ENCODE measurements at regions not wholly inside any gene's neighbourhood (a gene's known extent, or its start where the extent isn't known, plus 50 kb on each side); places are given as distances from the start of the nearest gene placed in this dataset.
"Not testable (repeated sequence)": the region's sequence is repeated elsewhere in the genome, so short reads cannot be mapped to it uniquely, and the experiment has no call there.

DNA sequence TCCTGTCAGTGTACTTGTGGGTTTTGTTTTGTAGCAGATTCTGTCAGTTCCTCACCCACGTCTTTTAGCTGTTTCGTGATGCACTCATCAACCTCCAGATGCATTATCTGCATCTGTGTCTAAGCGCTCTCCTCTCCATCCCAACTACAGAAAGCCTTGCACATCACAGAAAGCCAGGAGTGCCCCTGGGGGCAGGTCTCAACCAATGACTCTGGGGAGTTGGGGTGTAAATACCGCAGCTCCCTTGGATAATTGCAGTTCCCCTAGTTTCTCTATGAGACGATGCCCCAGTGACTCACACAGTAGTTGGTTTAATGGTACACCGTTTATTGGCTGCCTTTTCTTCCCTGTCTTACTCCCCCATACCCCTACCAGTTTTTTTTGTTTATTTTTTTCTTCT is 158.1 kb downstream of the SOX4 start:
- ATAC-seq (ENCODE audit: low read depth) = no peak
- intact Hi-C loops (cut with micrococcal nuclease) = no loop called here
- no peaks in the 10 kb centered on the region for H3K27me3 Mint-ChIP-seq
- no peak overlapping the region for H3K4me3 Mint-ChIP-seq
- ChIA-PET CTCF (no interaction called here), POLR2A (no interaction called here)
- no peak for DNase-seq
- TF ChIP-seq, protein P1, sequence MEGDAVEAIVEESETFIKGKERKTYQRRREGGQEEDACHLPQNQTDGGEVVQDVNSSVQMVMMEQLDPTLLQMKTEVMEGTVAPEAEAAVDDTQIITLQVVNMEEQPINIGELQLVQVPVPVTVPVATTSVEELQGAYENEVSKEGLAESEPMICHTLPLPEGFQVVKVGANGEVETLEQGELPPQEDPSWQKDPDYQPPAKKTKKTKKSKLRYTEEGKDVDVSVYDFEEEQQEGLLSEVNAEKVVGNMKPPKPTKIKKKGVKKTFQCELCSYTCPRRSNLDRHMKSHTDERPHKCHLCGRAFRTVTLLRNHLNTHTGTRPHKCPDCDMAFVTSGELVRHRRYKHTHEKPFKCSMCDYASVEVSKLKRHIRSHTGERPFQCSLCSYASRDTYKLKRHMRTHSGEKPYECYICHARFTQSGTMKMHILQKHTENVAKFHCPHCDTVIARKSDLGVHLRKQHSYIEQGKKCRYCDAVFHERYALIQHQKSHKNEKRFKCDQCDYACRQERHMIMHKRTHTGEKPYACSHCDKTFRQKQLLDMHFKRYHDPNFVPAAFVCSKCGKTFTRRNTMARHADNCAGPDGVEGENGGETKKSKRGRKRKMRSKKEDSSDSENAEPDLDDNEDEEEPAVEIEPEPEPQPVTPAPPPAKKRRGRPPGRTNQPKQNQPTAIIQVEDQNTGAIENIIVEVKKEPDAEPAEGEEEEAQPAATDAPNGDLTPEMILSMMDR (IDR thresholded peaks at IDR 0.05) = no peak
- no peaks in the 10 kb centered on the region for H3K9me3 Mint-ChIP-seq
- no peak overlapping the region for H3K27ac Mint-ChIP-seq
- no peaks in the 10 kb centered on the region for H3K4me1 Mint-ChIP-seq
- no peaks in the 10 kb centered on the region for H3K36me3 Mint-ChIP-seq (ENCODE audit: low read depth)

DNA sequence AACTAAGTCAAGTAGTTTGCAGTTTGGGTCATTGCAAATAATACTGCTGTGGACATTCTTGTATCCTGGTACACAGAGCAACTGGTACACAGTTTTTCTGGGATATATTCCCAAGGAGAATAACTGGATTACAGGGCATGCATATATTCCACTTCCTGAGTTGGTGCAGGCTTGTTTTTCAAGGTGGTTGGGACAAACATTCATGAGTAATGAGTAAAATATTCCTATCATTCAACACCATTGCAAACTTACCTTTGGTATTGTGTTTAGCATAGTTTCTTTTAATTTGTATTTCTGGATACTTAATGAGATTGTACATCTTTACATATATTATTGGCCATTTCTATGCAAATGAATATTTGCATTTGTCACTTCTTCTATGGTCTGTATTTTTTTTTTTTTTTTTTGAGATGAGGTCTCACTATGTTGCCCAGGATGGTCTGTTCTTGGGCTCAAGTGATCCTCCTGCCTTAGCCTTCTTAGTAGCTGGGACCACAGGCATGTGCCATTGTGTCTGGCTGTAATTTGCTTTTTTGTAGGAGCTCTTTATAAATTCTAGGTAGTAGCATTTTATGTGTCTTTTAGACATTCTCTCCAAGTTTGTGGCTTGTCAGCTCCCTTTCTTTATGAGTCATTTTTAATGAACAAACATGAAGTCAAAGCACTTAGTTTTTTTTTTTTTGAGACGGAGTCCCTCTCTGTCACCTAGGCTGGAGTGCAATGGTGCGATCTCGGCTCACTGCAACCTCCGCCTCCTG is 158.7 kb downstream of the SOX4 start:
- no peaks in the 10 kb centered on the region for H3K27me3 Mint-ChIP-seq

DNA sequence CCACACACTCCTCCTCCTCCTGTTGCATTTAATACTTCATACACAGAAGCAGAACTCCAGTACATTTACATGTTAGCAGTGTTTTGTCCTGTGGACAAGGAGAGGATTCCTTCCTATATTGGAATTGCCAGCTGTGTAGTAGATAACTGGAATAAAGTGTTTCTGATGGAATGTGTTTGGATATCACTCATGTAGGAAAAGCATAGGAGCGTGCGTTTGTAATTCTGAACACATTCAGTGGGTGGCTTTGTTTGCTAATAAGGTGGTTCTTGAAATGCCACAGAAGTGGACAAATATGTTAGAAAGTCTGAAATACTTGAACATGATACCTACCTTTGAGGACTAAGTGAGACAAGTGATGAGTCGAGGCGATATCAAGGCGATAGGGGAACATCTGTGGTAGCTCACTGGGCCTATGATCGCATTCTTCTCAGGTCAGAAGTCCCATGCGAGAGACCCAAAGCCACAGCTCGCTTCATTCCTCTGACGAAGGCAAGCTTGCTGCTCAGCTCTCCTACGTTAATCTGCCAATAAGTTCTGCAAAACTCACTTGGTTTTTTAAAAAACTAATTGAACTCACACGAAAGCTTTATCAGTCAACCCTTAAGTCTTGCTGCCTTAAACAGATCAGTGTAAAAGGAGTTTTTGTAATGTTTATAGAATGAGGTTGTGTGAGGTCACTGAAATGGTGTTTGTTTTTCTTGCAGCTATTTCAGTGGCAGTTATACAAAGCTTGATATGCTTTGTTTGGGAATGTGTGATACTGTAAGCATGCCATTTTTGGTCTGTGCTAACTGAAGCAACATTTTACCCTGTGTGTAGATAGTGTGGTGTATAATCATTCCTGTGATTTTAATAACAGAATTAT is 159.9 kb downstream of the SOX4 start:
- DNase-seq = no peak
- no peaks in the 10 kb centered on the region for H3K4me1 Mint-ChIP-seq

More for the DNA sequence above, 158.7 kb downstream of the SOX4 start:
- no peak overlapping the region for H3K27ac Mint-ChIP-seq
- ChIA-PET POLR2A (interaction anchor here (0.7 kb wide), 1 partner anchor 17 kb away, joined by 4 read pairs; no protein-coding TSS in a partner anchor), CTCF (no interaction called here)
- H3K4me3 Mint-ChIP-seq = no peak overlapping the region
- no peak for ATAC-seq (ENCODE audit: low read depth)
- TF ChIP-seq, protein P1 (IDR thresholded peaks at IDR 0.05) = no peak
- no peaks in the 10 kb centered on the region for H3K36me3 Mint-ChIP-seq (ENCODE audit: low read depth)
- no peak for DNase-seq
- intact Hi-C loops (cut with micrococcal nuclease) = no loop called here
- H3K9me3 Mint-ChIP-seq = no peaks in the 10 kb centered on the region
- H3K4me1 Mint-ChIP-seq = no peaks in the 10 kb centered on the region

DNA sequence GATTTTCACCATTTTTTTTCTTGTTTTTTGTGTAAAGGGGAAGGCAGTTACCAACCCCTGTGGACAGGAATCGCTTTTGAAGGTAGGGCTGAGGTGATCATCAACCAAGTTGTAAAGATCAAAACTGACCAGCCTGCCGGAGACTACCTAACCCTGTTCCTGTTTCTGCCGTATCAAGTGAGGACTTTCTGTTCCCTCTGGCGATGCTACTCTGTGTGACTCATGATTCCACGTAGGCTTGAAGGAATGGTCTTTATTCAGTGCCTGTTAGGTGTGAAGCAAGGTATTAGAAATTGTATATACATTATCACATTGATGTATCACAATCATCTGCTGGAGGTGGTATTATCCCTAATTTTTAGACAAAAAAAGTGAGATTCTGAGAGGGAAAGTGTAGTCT is 161.3 kb downstream of the SOX4 start:
- CTCF ChIA-PET = no interaction called here
- Mint-ChIP-seq H3K27me3 (no peaks in the 10 kb centered on the region), H3K36me3 (ENCODE audit: low read depth) (no peaks in the 10 kb centered on the region), H3K9me3 (no peaks in the 10 kb centered on the region), H3K27ac (no peak overlapping the region), H3K4me3 (no peak overlapping the region), H3K4me1 (no peaks in the 10 kb centered on the region)
- DNase-seq (no peak), ATAC-seq (ENCODE audit: low read depth) (no peak)
- POLR2A ChIA-PET = no interaction called here
- intact Hi-C loops (cut with micrococcal nuclease) = no loop called here
- TF ChIP-seq, protein P1 (IDR thresholded peaks at IDR 0.05) = no peak

More for the DNA sequence above, 159.9 kb downstream of the SOX4 start:
- ChIA-PET CTCF (no interaction called here), POLR2A (no interaction called here)
- Mint-ChIP-seq H3K9me3 (no peaks in the 10 kb centered on the region), H3K27me3 (no peaks in the 10 kb centered on the region), H3K4me3 (no peak overlapping the region), H3K27ac (no peak overlapping the region), H3K36me3 (ENCODE audit: low read depth) (no peaks in the 10 kb centered on the region)
- intact Hi-C loops (cut with micrococcal nuclease) = no loop called here
- ATAC-seq (ENCODE audit: low read depth) = no peak
- TF ChIP-seq, protein P1 (IDR thresholded peaks at IDR 0.05) = no peak

DNA sequence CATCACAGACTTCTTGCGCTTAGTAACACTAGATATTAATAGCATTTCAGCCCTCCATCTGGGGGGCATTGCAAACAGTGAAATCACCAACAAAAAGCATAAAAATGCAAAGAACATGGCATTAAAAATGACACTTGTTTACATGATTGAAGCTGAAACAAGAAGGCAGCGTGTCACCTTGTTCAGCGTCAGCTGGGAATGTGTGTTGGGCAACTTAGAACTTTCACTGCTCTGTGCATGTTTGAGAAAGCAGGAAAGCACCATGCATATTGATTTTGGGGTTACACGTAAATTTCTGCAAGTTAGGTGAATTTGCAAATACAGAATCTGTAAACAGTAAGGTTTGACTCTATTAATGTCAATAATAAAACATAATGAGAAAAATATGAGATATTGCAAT is 162.9 kb downstream of the SOX4 start:
- ATAC-seq (ENCODE audit: low read depth) (no peak), DNase-seq (no peak)
- CTCF ChIA-PET = no interaction called here
- Mint-ChIP-seq H3K4me3 (no peak overlapping the region), H3K36me3 (ENCODE audit: low read depth) (no peaks in the 10 kb centered on the region), H3K4me1 (no peaks in the 10 kb centered on the region), H3K9me3 (no peaks in the 10 kb centered on the region), H3K27me3 (no peaks in the 10 kb centered on the region), H3K27ac (no peak overlapping the region)
- TF ChIP-seq, protein P1 (IDR thresholded peaks at IDR 0.05) = no peak
- intact Hi-C loops (cut with micrococcal nuclease) = no loop called here
- POLR2A ChIA-PET = no interaction called here

DNA sequence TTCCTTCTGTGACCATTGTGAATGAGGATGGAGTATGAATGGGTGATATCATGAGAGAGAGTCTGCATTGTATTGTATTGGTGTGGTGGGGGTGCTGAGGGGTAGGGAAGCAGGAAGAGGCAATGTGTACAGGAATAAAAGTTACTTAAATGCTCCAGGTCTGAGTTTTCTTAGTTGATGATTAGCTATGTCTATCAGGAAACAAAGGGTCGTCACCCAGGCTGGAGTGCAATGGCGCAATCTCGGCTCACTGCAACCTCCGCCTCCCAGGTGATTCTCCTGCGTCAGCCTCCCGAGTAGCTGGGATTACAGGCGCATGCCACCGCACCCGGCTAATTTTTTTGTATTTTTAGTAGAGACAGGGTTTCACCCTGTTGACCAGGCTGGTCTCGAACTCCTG is 163.8 kb downstream of the SOX4 start:
- H3K27ac Mint-ChIP-seq; CTCF ChIA-PET; H3K36me3 Mint-ChIP-seq (ENCODE audit: low read depth); H3K27me3 Mint-ChIP-seq; intact Hi-C loops (cut with micrococcal nuclease); H3K4me1 Mint-ChIP-seq; POLR2A ChIA-PET; H3K9me3 Mint-ChIP-seq; H3K4me3 Mint-ChIP-seq; ATAC-seq (ENCODE audit: low read depth); DNase-seq: not testable (repeated sequence)

Measured in activated B cell treated with CpG ODN at 0.5 μM for 24 hours (primary cell).